ENCODE measurements at regions not wholly inside any gene's neighbourhood (a gene's known extent, or its start where the extent isn't known, plus 50 kb on each side); places are given as distances from the start of the nearest gene placed in this dataset.

- Histone ChIP-seq H3K4me1 (ENCODE audit: control insufficient read depth in 2 of 2, insufficient read depth in 2 of 2, low read length in 2 of 2) (no peaks in the 10 kb centered on the region), H3K4me3 (ENCODE audit: low read length in 2 of 2) (no peak overlapping the region), H3K36me3 (ENCODE audit: control insufficient read depth in 2 of 2, insufficient read depth in 2 of 2, low read length in 1 of 2) (no peaks in the 10 kb centered on the region), H3K9me3 (ENCODE audit: control insufficient read depth in 2 of 2, insufficient read depth in 1 of 2, low read length in 1 of 2) (no peaks in the 10 kb centered on the region), H3K27ac (ENCODE audit: low read depth in 1 of 2, low read length in 1 of 2) (no peak overlapping the region), H3K27me3 (ENCODE audit: control insufficient read depth in 2 of 2, insufficient read depth in 1 of 2, low read length in 1 of 2) (no peaks in the 10 kb centered on the region)
- peak in 8 of 9 donors; percentile 2 to 41 (median 18) for DNase-seq (ENCODE audit: low read depth in 6 of 9, low spot score in 9 of 9)
- 18% methylated on average over 20 of the region's 20 CpGs for WGBS
Observed at GRCh38 chr2:5365871-5366461, 326.2 kb upstream of the SOX11 start.

- Histone ChIP-seq H3K27ac (ENCODE audit: low read depth in 1 of 2, low read length in 1 of 2) (no peak overlapping the region), H3K27me3 (ENCODE audit: control insufficient read depth in 2 of 2, insufficient read depth in 1 of 2, low read length in 1 of 2) (no peaks in the 10 kb centered on the region), H3K4me1 (ENCODE audit: control insufficient read depth in 2 of 2, insufficient read depth in 2 of 2, low read length in 2 of 2) (no peaks in the 10 kb centered on the region), H3K9me3 (ENCODE audit: control insufficient read depth in 2 of 2, insufficient read depth in 1 of 2, low read length in 1 of 2) (no peaks in the 10 kb centered on the region), H3K36me3 (ENCODE audit: control insufficient read depth in 2 of 2, insufficient read depth in 2 of 2, low read length in 1 of 2) (no peaks in the 10 kb centered on the region), H3K4me3 (ENCODE audit: low read length in 2 of 2) (no peak overlapping the region)
- no peak for DNase-seq (ENCODE audit: low read depth in 6 of 9, low spot score in 9 of 9)
- 95% methylated on average over 6 of the region's 6 CpGs for WGBS
Observed at GRCh38 chr2:5367321-5367720, 324.9 kb upstream of the SOX11 start.

- Histone ChIP-seq H3K4me3 (ENCODE audit: low read length in 2 of 2) (no peak overlapping the region), H3K36me3 (ENCODE audit: control insufficient read depth in 2 of 2, insufficient read depth in 2 of 2, low read length in 1 of 2) (no peaks in the 10 kb centered on the region), H3K4me1 (ENCODE audit: control insufficient read depth in 2 of 2, insufficient read depth in 2 of 2, low read length in 2 of 2) (no peaks in the 10 kb centered on the region), H3K27me3 (ENCODE audit: control insufficient read depth in 2 of 2, insufficient read depth in 1 of 2, low read length in 1 of 2) (no peaks in the 10 kb centered on the region), H3K27ac (ENCODE audit: low read depth in 1 of 2, low read length in 1 of 2) (no peak overlapping the region), H3K9me3 (ENCODE audit: control insufficient read depth in 2 of 2, insufficient read depth in 1 of 2, low read length in 1 of 2) (no peaks in the 10 kb centered on the region)
- no peak for DNase-seq (ENCODE audit: low read depth in 6 of 9, low spot score in 9 of 9)
- 88% methylated on average over 7 of the region's 7 CpGs for WGBS
Observed at GRCh38 chr2:5368263-5368662, 323.9 kb upstream of the SOX11 start.

GRCh38 chr2:5369510-5369909 lies 322.7 kb upstream of the SOX11 start:
- no peak for DNase-seq (ENCODE audit: low read depth in 6 of 9, low spot score in 9 of 9)
- Histone ChIP-seq H3K4me3 (ENCODE audit: low read length in 2 of 2) (no peak overlapping the region), H3K36me3 (ENCODE audit: control insufficient read depth in 2 of 2, insufficient read depth in 2 of 2, low read length in 1 of 2) (no peaks in the 10 kb centered on the region), H3K27me3 (ENCODE audit: control insufficient read depth in 2 of 2, insufficient read depth in 1 of 2, low read length in 1 of 2) (no peaks in the 10 kb centered on the region), H3K27ac (ENCODE audit: low read depth in 1 of 2, low read length in 1 of 2) (no peak overlapping the region), H3K9me3 (ENCODE audit: control insufficient read depth in 2 of 2, insufficient read depth in 1 of 2, low read length in 1 of 2) (no peaks in the 10 kb centered on the region), H3K4me1 (ENCODE audit: control insufficient read depth in 2 of 2, insufficient read depth in 2 of 2, low read length in 2 of 2) (no peaks in the 10 kb centered on the region)
- 97% methylated on average over 7 of the region's 7 CpGs for WGBS

GRCh38 chr2:5370158-5370557 lies 322.0 kb upstream of the SOX11 start:
- 94% methylated on average over 5 of the region's 5 CpGs for WGBS

DNA sequence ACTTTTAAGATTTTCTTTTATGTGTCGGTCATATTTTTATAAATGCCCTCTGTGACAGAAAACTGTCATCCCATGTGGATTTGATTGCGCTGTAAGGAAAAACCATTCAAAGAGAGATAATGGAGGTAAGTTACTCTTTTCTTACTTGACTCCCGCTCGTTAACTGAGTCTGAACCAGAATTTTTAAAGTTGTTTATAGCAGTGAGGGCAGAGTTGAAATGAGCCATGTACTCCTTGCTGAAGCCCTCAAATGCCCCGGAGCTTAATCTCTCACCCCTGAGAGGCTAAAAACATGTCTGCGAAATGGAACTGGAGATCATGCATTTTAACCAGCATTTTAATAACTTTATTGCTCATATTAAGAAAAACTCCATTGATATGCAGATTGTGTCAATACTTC lies 320.0 kb upstream of the SOX11 start:
- no peaks in the 10 kb centered on the region for H3K27me3 ChIP-seq (ENCODE audit: control insufficient read depth in 2 of 2, insufficient read depth in 1 of 2, low read length in 1 of 2)
- 91% methylated on average over 6 of the region's 6 CpGs for WGBS
- no peaks in the 10 kb centered on the region for H3K9me3 ChIP-seq (ENCODE audit: control insufficient read depth in 2 of 2, insufficient read depth in 1 of 2, low read length in 1 of 2)
- H3K27ac ChIP-seq (ENCODE audit: low read depth in 1 of 2, low read length in 1 of 2) = no peak overlapping the region
- no peak overlapping the region for H3K4me3 ChIP-seq (ENCODE audit: low read length in 2 of 2)
- DNase-seq (ENCODE audit: low read depth in 6 of 9, low spot score in 9 of 9) = no peak
- no peaks in the 10 kb centered on the region for H3K4me1 ChIP-seq (ENCODE audit: control insufficient read depth in 2 of 2, insufficient read depth in 2 of 2, low read length in 2 of 2)
- no peaks in the 10 kb centered on the region for H3K36me3 ChIP-seq (ENCODE audit: control insufficient read depth in 2 of 2, insufficient read depth in 2 of 2, low read length in 1 of 2)

More at GRCh38 chr2:5370158-5370557, 322.0 kb upstream of the SOX11 start:
- no peaks in the 10 kb centered on the region for H3K27me3 ChIP-seq (ENCODE audit: control insufficient read depth in 2 of 2, insufficient read depth in 1 of 2, low read length in 1 of 2)
- no peak for DNase-seq (ENCODE audit: low read depth in 6 of 9, low spot score in 9 of 9)
- H3K4me1 ChIP-seq (ENCODE audit: control insufficient read depth in 2 of 2, insufficient read depth in 2 of 2, low read length in 2 of 2) = no peaks in the 10 kb centered on the region
- no peaks in the 10 kb centered on the region for H3K36me3 ChIP-seq (ENCODE audit: control insufficient read depth in 2 of 2, insufficient read depth in 2 of 2, low read length in 1 of 2)
- no peaks in the 10 kb centered on the region for H3K9me3 ChIP-seq (ENCODE audit: control insufficient read depth in 2 of 2, insufficient read depth in 1 of 2, low read length in 1 of 2)
- H3K27ac ChIP-seq (ENCODE audit: low read depth in 1 of 2, low read length in 1 of 2) = no peak overlapping the region
- H3K4me3 ChIP-seq (ENCODE audit: low read length in 2 of 2) = no peak overlapping the region

GRCh38 chr2:5373200-5373599 lies 319.0 kb upstream of the SOX11 start:
- Histone ChIP-seq H3K4me3 (ENCODE audit: low read length in 2 of 2) (no peak overlapping the region), H3K27me3 (ENCODE audit: control insufficient read depth in 2 of 2, insufficient read depth in 1 of 2, low read length in 1 of 2) (no peaks in the 10 kb centered on the region), H3K36me3 (ENCODE audit: control insufficient read depth in 2 of 2, insufficient read depth in 2 of 2, low read length in 1 of 2) (no peaks in the 10 kb centered on the region), H3K9me3 (ENCODE audit: control insufficient read depth in 2 of 2, insufficient read depth in 1 of 2, low read length in 1 of 2) (no peaks in the 10 kb centered on the region), H3K4me1 (ENCODE audit: control insufficient read depth in 2 of 2, insufficient read depth in 2 of 2, low read length in 2 of 2) (no peaks in the 10 kb centered on the region), H3K27ac (ENCODE audit: low read depth in 1 of 2, low read length in 1 of 2) (no peak overlapping the region)
- no peak for DNase-seq (ENCODE audit: low read depth in 6 of 9, low spot score in 9 of 9)
- WGBS = 32% methylated on average over 6 of the region's 6 CpGs

DNA sequence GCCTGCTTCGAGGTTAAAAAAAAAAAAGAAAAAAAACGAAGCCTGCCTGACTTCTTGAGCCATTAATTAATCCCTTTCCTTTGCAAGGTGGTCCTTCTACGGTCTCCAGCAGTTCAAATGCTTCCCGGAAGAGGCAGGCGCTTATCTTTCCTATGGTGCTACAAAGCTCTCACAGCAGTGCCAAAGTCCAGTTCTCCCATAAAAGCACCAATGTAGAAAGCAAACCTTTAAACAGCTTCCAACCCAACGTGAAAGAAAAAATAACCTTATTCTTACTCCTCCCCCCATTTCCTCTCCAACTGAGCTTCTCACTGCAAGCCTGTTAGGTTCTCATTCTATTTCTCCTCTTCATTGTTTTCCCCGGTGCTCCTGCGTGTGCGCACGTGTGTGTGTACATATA lies 317.4 kb upstream of the SOX11 start:
- H3K36me3 ChIP-seq (ENCODE audit: control insufficient read depth in 2 of 2, insufficient read depth in 2 of 2, low read length in 1 of 2) = no peaks in the 10 kb centered on the region
- WGBS = 16% methylated on average over 10 of the region's 10 CpGs
- H3K27me3 ChIP-seq (ENCODE audit: control insufficient read depth in 2 of 2, insufficient read depth in 1 of 2, low read length in 1 of 2) = no peaks in the 10 kb centered on the region

DNA sequence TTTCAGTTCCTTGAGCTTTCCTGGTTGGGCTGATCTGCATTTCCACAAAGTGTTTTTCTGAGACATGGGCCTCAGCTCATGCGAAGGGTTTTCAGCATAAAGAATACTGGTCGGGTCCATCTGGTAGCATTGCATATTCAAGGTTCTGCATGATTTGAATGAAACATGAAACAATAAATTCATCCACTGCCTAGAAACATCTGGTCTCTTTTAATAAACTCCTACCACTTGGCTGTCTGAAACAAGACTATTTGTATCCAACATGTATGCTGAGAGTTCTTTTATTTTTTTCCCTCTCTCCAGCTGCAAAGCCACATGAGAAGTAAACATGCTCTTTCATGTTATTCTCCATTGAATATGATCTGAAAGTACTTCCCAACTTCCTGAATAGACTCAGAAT lies 314.9 kb upstream of the SOX11 start:
- DNase-seq (ENCODE audit: low read depth in 6 of 9, low spot score in 9 of 9) = no peak
- Histone ChIP-seq H3K9me3 (ENCODE audit: control insufficient read depth in 2 of 2, insufficient read depth in 1 of 2, low read length in 1 of 2) (no peaks in the 10 kb centered on the region), H3K4me3 (ENCODE audit: low read length in 2 of 2) (no peak overlapping the region), H3K27ac (ENCODE audit: low read depth in 1 of 2, low read length in 1 of 2) (no peak overlapping the region), H3K27me3 (ENCODE audit: control insufficient read depth in 2 of 2, insufficient read depth in 1 of 2, low read length in 1 of 2) (no peaks in the 10 kb centered on the region), H3K4me1 (ENCODE audit: control insufficient read depth in 2 of 2, insufficient read depth in 2 of 2, low read length in 2 of 2) (no peaks in the 10 kb centered on the region), H3K36me3 (ENCODE audit: control insufficient read depth in 2 of 2, insufficient read depth in 2 of 2, low read length in 1 of 2) (no peaks in the 10 kb centered on the region)
- 87% methylated on average over 2 of the region's 2 CpGs for WGBS

More for the DNA sequence above, 317.4 kb upstream of the SOX11 start:
- Histone ChIP-seq H3K27ac (ENCODE audit: low read depth in 1 of 2, low read length in 1 of 2) (no peak overlapping the region), H3K4me3 (ENCODE audit: low read length in 2 of 2) (no peak overlapping the region), H3K9me3 (ENCODE audit: control insufficient read depth in 2 of 2, insufficient read depth in 1 of 2, low read length in 1 of 2) (no peaks in the 10 kb centered on the region), H3K4me1 (ENCODE audit: control insufficient read depth in 2 of 2, insufficient read depth in 2 of 2, low read length in 2 of 2) (no peaks in the 10 kb centered on the region)
- DNase-seq (ENCODE audit: low read depth in 6 of 9, low spot score in 9 of 9) = no peak

DNA sequence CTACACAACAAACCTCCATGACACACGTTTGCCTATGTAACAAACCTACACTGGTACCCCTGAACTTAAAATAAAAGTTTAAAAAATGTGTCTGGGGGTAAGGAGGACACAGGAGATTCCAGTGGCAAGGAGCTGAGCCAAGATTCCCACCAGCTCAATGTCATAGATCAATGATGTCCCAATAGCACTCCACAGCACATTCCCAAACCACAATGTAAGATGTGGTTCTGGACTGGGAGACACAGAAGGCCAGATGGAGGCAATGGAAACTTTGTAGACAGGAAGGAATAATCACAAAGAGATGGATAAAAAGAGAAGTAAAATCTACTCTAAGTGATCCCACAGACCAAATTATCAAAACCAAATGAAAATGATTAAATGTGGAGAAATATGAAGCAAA lies 312.4 kb upstream of the SOX11 start:
- DNase-seq (ENCODE audit: low read depth in 6 of 9, low spot score in 9 of 9) = no peak
- Histone ChIP-seq H3K27ac (ENCODE audit: low read depth in 1 of 2, low read length in 1 of 2) (no peak overlapping the region), H3K27me3 (ENCODE audit: control insufficient read depth in 2 of 2, insufficient read depth in 1 of 2, low read length in 1 of 2) (no peaks in the 10 kb centered on the region), H3K4me3 (ENCODE audit: low read length in 2 of 2) (no peak overlapping the region), H3K9me3 (ENCODE audit: control insufficient read depth in 2 of 2, insufficient read depth in 1 of 2, low read length in 1 of 2) (no peaks in the 10 kb centered on the region), H3K36me3 (ENCODE audit: control insufficient read depth in 2 of 2, insufficient read depth in 2 of 2, low read length in 1 of 2) (no peaks in the 10 kb centered on the region), H3K4me1 (ENCODE audit: control insufficient read depth in 2 of 2, insufficient read depth in 2 of 2, low read length in 2 of 2) (no peaks in the 10 kb centered on the region)
- WGBS = 72% methylated on average over 1 of the region's 1 CpG
